ENCODE measurements at regions not wholly inside any gene's neighbourhood (a gene's known extent, or its start where the extent isn't known, plus 50 kb on each side); places are given as distances from the start of the nearest gene placed in this dataset.

GRCh38 chr12:67732857-67733256, 84.3 kb downstream of the DYRK2 start:
- DNase-seq (ENCODE audit: low read depth): no peak
- H3K4me3 ChIP-seq (ENCODE audit: low read depth, low read length): no peak overlapping the region
- TF ChIP-seq CTCF (IDR thresholded peaks at IDR 0.05; ENCODE audit: low read depth, low read length, missing control alignments): no peak

- DNase-seq (ENCODE audit: low read depth): no peak
- no peak overlapping the region for H3K4me3 ChIP-seq (ENCODE audit: low read depth, low read length)
- TF ChIP-seq CTCF (IDR thresholded peaks at IDR 0.05; ENCODE audit: low read depth, low read length, missing control alignments): no peak
Observed at GRCh38 chr12:67735868-67736267, 87.3 kb downstream of the DYRK2 start.

GRCh38 chr12:67740711-67741110, 92.2 kb downstream of the DYRK2 start:
- no peak for DNase-seq (ENCODE audit: low read depth)
- no peak overlapping the region for H3K4me3 ChIP-seq (ENCODE audit: low read depth, low read length)
- TF ChIP-seq CTCF (IDR thresholded peaks at IDR 0.05; ENCODE audit: low read depth, low read length, missing control alignments): no peak

GRCh38 chr12:67741270-67741669, 92.7 kb downstream of the DYRK2 start:
- DNase-seq (ENCODE audit: low read depth): no peak
- no peak overlapping the region for H3K4me3 ChIP-seq (ENCODE audit: low read depth, low read length)
- TF ChIP-seq CTCF (IDR thresholded peaks at IDR 0.05; ENCODE audit: low read depth, low read length, missing control alignments): no peak

DNA sequence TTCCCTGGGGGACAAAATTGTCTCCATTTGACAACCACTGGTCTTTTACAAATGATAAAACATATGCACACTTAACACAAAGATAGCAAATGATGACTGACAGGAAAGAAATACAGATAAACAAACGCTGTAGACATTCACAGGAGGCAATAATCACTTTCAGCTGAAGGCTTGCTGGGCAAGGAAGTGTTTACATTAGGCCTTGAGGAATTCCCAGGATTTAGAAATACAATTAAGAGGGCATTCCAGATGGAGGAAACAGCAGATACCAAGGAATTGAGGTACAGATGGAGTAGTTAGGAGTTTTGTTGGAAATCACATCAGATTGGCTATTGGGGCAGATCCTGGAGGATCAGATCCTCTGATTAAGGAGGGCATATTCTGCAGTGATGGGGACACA, 93.9 kb downstream of the DYRK2 start:
- TF ChIP-seq CTCF (IDR thresholded peaks at IDR 0.05; ENCODE audit: low read depth, low read length, missing control alignments): no peak
- DNase-seq (ENCODE audit: low read depth): no peak
- H3K4me3 ChIP-seq (ENCODE audit: low read depth, low read length): no peak overlapping the region

DNA sequence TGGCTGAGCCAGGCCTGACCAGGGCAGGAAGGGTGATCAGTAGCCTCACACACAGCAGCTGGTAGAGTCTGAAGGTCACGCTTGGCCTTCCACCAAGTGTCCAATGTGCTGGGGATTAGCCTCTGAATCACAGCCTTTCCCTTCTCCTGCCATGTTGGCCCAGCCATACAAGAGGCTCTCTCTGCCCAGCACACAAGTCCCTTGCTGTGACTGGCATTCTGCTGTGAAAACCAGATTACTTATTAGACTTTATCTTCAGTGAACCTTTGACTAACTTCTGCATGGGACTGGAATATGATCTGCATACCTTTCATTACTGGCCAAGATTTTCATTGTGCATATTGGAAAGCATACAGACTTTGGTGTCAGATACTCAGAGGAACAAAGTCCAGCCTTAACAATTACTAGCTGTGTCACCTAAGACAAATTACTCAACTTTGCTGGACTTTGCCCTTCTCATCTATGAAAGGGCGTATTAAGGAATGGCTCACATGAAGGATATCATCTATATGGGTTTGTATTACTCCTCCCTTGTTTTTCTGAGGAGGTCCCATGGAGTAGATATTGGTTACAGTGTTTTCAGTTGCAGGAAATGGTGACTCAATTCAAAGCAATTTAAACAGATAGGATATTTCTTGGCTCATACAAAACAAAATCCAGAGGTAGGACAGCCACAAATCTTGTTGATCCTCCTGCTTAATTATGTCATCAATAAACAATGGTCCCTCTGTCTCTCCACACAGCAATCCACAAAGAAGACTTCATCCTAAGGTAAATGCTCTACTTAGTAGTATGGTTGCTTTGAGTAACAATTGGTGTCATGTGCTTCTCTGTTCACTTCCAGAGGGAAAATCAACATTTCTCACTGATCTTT, 99.6 kb downstream of the DYRK2 start:
- DNase-seq (ENCODE audit: low read depth): no peak
- TF ChIP-seq CTCF (IDR thresholded peaks at IDR 0.05; ENCODE audit: low read depth, low read length, missing control alignments): no peak
- no peak overlapping the region for H3K4me3 ChIP-seq (ENCODE audit: low read depth, low read length)

DNA sequence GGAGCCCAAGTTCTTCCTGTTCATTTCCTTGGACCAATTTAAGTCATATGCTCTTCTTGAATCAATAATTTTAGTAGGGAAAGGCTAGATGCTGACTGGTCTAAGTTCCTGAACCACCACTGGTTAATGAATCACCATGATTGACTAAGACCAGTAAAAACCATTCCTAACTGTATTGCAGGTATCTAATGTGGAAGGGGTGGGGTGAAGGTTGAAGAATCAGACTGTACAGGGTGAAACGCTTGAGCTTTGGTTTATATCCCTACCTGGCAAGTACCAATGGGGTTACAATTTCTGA, 100.1 kb downstream of the DYRK2 start:
- no peak for TF ChIP-seq CTCF (IDR thresholded peaks at IDR 0.05; ENCODE audit: low read depth, low read length, missing control alignments)
- no peak overlapping the region for H3K4me3 ChIP-seq (ENCODE audit: low read depth, low read length)
- no peak for DNase-seq (ENCODE audit: low read depth)

All from GM12864 (cell line).